Right lobe of liver (tissue), 6 donors: ENCODE measurements at regions not wholly inside any gene's neighbourhood (a gene's known extent, or its start where the extent isn't known, plus 50 kb on each side); places are given as distances from the start of the nearest gene placed in this dataset.

Source experiments
- ATAC-seq, 4 donors: fragments of 200-7000 bp; cut with Tn5 transposase; one replicate each; pipeline ENCODE4 v1.9.1; 2020; ENCODE audit warnings: mild to moderate bottlenecking in 4 of 4, moderate library complexity in 4 of 4
- DNase-seq, 3 donors: peaks; one replicate each; pipeline ENCODE4 v3.0.0-alpha.2; 2020
- H3K27ac ChIP-seq, 3 donors: fragments of 200-600 bp; one replicate each; pipeline ENCODE4 v1.8.0; 2022
- H3K27me3 ChIP-seq, 2 donors: fragments of 200-600 bp; one replicate each; pipeline ENCODE4 v1.8.0; 2022
- H3K36me3 ChIP-seq, 4 donors: fragments of 200-600 bp; sonication (generic) in 1 of 4; one replicate each; pipeline versions ENCODE4 v1.5.1 to v1.8.0; 2017 to 2022; ENCODE audit warnings: control low read depth in 1 of 4
- H3K4me1 ChIP-seq, 4 donors: fragments of 200-600 bp; sonication (generic) in 1 of 4; one replicate each; pipeline versions ENCODE4 v1.5.1 to v1.8.0; 2017 to 2022; ENCODE audit warnings: control low read depth in 1 of 4
- H3K4me3 ChIP-seq, 3 donors: fragments of 200-600 bp; one replicate each; pipeline ENCODE4 v1.8.0; 2022
- H3K9me3 ChIP-seq, 4 donors: fragments of 200-600 bp; sonication (generic) in 1 of 4; one replicate each; pipeline versions ENCODE4 v1.5.1 to v1.8.0; 2017 to 2022; ENCODE audit warnings: control low read depth in 1 of 4
- POLR2A ChIP-seq: fragments of 450-650 bp; IDR thresholded peaks from one replicate; pipeline ENCODE4 v1.6.1; 2017; ENCODE audit warnings: antibody characterized with exemption, mild to moderate bottlenecking
- WGBS: methylation state at CpG from one replicate; pipeline ENCODE4 v1.1.6; 2018; ENCODE audit warnings: low coverage, low lambda C conversion rate; ENCODE audit not compliant: insufficient coverage; ENCODE audit errors: missing lambda C conversion rate; 5-methylcytosine and 5-hydroxymethylcytosine counted together
- intact Hi-C, 2 donors: fragments of 100-400 bp; cut with DNase I; formaldehyde crosslinking; loops; one replicate each; pipeline versions ENCODE4 v1.11.2 to v1.14.1; 2022
- TF ChIP-seq, protein P1 (sequence below), 4 donors: fragments of 200-600 bp in 3 of 4; fragments of 450-650 bp in 1 of 4; IDR thresholded peaks; one replicate each; pipeline versions ENCODE4 v1.5.1 to v1.8.0; 2016 to 2022; ENCODE audit warnings: antibody characterized with exemption in 4 of 4, mild to moderate bottlenecking in 2 of 4
- donor health status: DM: no; HTN: yes; CAD: no.
- donor health status: DM: no; HTN: no; CAD: no.
- donor health status: DM: no; HTN: no; CAD: no.
- donor health status: DM: no; HTN: yes; CAD: no.
- donor health status: DM: no; HTN: yes; CAD: no.

DNA sequence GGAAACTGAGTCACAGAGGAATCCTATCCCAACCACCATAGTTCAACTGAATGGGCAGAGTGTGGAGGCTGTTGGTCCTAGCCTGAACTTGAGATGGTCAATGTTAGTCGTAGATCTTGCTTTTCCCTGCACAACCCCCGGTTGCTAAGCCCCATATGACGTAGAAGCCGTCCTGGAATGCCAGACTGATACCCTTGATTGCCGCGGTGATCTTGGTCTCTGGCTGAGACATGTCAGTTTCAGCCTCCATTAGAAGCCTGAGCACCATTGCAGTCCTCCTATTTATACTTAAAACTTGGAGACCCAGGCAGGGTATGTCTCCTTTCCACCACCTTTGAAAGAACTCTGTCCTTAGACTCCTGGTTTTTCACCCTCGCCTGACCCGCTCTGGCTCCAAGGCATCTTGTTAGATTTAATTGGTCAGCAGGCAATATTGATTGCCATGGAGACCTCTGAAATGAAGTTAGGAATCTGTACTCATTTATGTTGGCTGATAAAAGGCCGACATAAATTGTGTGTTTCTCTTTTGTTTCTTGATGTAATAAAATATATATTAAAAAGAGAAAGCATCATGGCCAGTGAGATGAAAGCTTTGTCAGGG, 53.4 kb downstream of the RPLP1 start:
- Histone ChIP-seq H3K27ac (no peak overlapping the region), H3K9me3 (no peaks in the 10 kb centered on the region), H3K4me3 (no peak overlapping the region), H3K4me1 (no peaks in the 10 kb centered on the region), H3K27me3 (no peaks in the 10 kb centered on the region), H3K36me3 (no peaks in the 10 kb centered on the region)
- 89% methylated on average over 6 of the region's 9 CpGs for WGBS
- ATAC-seq: no peak
- intact Hi-C loops: no loop called here
- DNase-seq: no peak
- no peak for TF ChIP-seq POLR2A
- TF ChIP-seq, protein P1, sequence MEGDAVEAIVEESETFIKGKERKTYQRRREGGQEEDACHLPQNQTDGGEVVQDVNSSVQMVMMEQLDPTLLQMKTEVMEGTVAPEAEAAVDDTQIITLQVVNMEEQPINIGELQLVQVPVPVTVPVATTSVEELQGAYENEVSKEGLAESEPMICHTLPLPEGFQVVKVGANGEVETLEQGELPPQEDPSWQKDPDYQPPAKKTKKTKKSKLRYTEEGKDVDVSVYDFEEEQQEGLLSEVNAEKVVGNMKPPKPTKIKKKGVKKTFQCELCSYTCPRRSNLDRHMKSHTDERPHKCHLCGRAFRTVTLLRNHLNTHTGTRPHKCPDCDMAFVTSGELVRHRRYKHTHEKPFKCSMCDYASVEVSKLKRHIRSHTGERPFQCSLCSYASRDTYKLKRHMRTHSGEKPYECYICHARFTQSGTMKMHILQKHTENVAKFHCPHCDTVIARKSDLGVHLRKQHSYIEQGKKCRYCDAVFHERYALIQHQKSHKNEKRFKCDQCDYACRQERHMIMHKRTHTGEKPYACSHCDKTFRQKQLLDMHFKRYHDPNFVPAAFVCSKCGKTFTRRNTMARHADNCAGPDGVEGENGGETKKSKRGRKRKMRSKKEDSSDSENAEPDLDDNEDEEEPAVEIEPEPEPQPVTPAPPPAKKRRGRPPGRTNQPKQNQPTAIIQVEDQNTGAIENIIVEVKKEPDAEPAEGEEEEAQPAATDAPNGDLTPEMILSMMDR (IDR thresholded peaks at IDR 0.05): no peak

DNA sequence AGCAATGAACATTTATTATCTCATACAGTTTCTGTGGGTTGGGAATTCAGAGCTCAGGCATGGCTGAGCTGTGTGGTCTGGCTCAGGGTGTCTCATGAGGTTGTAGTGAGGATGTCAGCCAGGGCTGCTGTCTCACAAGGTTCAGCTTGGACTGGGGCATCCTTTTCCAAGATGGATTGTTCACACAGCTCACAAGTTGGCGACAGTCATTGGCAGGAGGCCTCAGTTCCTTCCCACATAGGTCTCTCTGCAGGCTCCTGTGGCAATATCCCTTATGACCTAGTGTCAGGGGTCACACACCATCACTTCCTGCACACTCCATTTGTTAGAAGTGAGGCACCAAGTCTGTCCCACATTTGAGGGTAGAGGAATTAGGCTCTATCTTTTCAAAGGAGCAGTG, 56.0 kb downstream of the RPLP1 start:
- intact Hi-C loops: no loop called here

DNA sequence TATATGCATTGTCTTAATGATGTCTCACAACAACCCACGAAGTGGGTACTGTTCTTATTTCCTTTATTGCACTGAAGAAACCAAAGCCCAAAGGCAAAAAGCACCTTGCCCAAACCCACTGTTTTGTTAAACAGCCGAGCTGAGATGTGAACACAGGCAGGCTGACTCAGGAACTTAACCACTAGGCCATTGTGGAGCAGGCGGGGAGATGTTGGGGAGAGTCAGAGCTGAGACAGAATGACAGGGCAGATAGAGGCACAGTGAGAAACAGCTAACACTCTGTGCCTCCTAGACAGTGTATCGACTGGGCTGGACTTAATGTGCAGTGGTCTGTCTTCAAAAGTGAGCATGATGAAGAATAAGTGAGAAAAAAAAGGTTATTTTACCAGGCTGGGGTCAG, 56.5 kb downstream of the RPLP1 start:
- H3K27ac ChIP-seq: no peak overlapping the region
- no peaks in the 10 kb centered on the region for H3K36me3 ChIP-seq
- H3K4me1 ChIP-seq: no peaks in the 10 kb centered on the region
- WGBS: 61% methylated on average over 4 of the region's 4 CpGs
- no peaks in the 10 kb centered on the region for H3K9me3 ChIP-seq
- intact Hi-C loops: no loop called here
- TF ChIP-seq, protein P1 (IDR thresholded peaks at IDR 0.05): no peak
- no peak for TF ChIP-seq POLR2A
- H3K4me3 ChIP-seq: no peak overlapping the region
- DNase-seq: no peak
- ATAC-seq: no peak
- H3K27me3 ChIP-seq: no peaks in the 10 kb centered on the region

More for the DNA sequence above, 56.0 kb downstream of the RPLP1 start:
- H3K4me1 ChIP-seq: no peaks in the 10 kb centered on the region
- no peak overlapping the region for H3K27ac ChIP-seq
- TF ChIP-seq POLR2A: no peak
- TF ChIP-seq, protein P1 (IDR thresholded peaks at IDR 0.05): no peak
- 67% methylated on average over 1 of the region's 1 CpG for WGBS
- no peaks in the 10 kb centered on the region for H3K27me3 ChIP-seq
- no peaks in the 10 kb centered on the region for H3K9me3 ChIP-seq
- no peak overlapping the region for H3K4me3 ChIP-seq
- DNase-seq (no peak), ATAC-seq (no peak)
- H3K36me3 ChIP-seq: no peaks in the 10 kb centered on the region

DNA sequence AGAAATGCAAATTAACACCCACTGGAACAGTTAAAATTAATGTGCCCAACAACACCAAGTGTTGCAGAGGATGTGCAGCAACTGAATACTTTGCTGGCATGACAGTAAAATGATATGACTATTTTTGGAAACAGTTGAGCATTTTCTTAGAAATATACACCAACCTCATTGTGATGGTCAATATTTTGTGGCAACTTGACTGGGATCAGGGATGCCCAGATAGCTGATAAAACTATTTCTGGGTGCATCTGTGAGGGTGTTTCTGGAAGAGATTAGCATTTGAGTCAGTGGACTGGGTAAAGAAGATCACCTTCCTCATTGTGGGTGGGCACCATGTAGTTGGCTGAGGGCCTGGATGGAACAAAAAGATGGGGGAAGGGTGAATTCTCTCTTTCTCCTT, 57.9 kb downstream of the RPLP1 start:
- TF ChIP-seq, protein P1 (IDR thresholded peaks at IDR 0.05): no peak
- TF ChIP-seq POLR2A: no peak
- Histone ChIP-seq H3K4me1 (no peaks in the 10 kb centered on the region), H3K9me3 (no peaks in the 10 kb centered on the region), H3K4me3 (no peak overlapping the region), H3K36me3 (no peaks in the 10 kb centered on the region), H3K27me3 (no peaks in the 10 kb centered on the region), H3K27ac (no peak overlapping the region)
- intact Hi-C loops: no loop called here
- no peak for ATAC-seq
- DNase-seq: no peak

- TF ChIP-seq, protein P1 (IDR thresholded peaks at IDR 0.05): no peak
- no peak for TF ChIP-seq POLR2A
- no peaks in the 10 kb centered on the region for H3K9me3 ChIP-seq
- H3K4me1 ChIP-seq: no peaks in the 10 kb centered on the region
- intact Hi-C loops: no loop called here
- no peak overlapping the region for H3K27ac ChIP-seq
- no peak overlapping the region for H3K4me3 ChIP-seq
- ATAC-seq: no peak
- H3K36me3 ChIP-seq: no peaks in the 10 kb centered on the region
- H3K27me3 ChIP-seq: no peaks in the 10 kb centered on the region
- no peak for DNase-seq
Observed at GRCh38 chr15:69511015-69511414, 58.4 kb downstream of the RPLP1 start.
